GM19397 (cell line): ENCODE measurements at regions not wholly inside any gene's neighbourhood (a gene's known extent, or its start where the extent isn't known, plus 50 kb on each side); places are given as distances from the start of the nearest gene placed in this dataset.

Source experiments
- ATAC-seq: cut with Tn5 transposase; IDR thresholded peaks from one replicate; pipeline ENCODE4 v1.9.1; 2021; ENCODE audit warnings: mild to moderate bottlenecking, moderate library complexity; ENCODE audit not compliant: unreplicated experiment

- ATAC-seq = no peak
These were observed 121.3 kb downstream of the SEC16B start for GRCh38 chr1:177848577-177848976.

GRCh38 chr1:177847843-177848242 lies 122.0 kb downstream of the SEC16B start:
- ATAC-seq = no peak

GRCh38 chr1:177838907-177839485 lies 130.9 kb downstream of the SEC16B start:
- no peak for ATAC-seq

GRCh38 chr1:177833631-177834030 lies 136.2 kb downstream of the SEC16B start:
- ATAC-seq = no peak

- ATAC-seq = no peak
These were observed 139.2 kb downstream of the SEC16B start for GRCh38 chr1:177830531-177831135.

GRCh38 chr1:177825276-177825901 lies 144.5 kb downstream of the SEC16B start:
- no peak for ATAC-seq

- no peak for ATAC-seq
These were observed 145.3 kb downstream of the SEC16B start for GRCh38 chr1:177824508-177824982.

- no peak for ATAC-seq
These were observed 149.6 kb downstream of the SEC16B start for GRCh38 chr1:177820213-177820612.

GRCh38 chr1:177817937-177818875 lies 151.7 kb downstream of the SEC16B start:
- peak; percentile 94 for ATAC-seq

GRCh38 chr1:177812650-177813049 lies 157.2 kb downstream of the SEC16B start:
- ATAC-seq = no peak

- no peak for ATAC-seq
These were observed 157.7 kb downstream of the SEC16B start for GRCh38 chr1:177812144-177812543.

GRCh38 chr1:177811429-177811828 lies 158.4 kb downstream of the SEC16B start:
- no peak for ATAC-seq

GRCh38 chr1:177809819-177810218 lies 160.0 kb downstream of the SEC16B start:
- peak; percentile 86 for ATAC-seq

GRCh38 chr1:177802304-177802703 lies 167.6 kb downstream of the SEC16B start:
- ATAC-seq = no peak

- ATAC-seq = no peak
These were observed 168.1 kb downstream of the SEC16B start for GRCh38 chr1:177801790-177802189.

- ATAC-seq = peak; percentile 79
These were observed 169.3 kb downstream of the SEC16B start for GRCh38 chr1:177800400-177801088.

GRCh38 chr1:177799746-177800145 lies 170.1 kb downstream of the SEC16B start:
- no peak for ATAC-seq

GRCh38 chr1:177798614-177799013 lies 171.2 kb downstream of the SEC16B start:
- no peak for ATAC-seq

GRCh38 chr1:177796561-177796960 lies 173.3 kb downstream of the SEC16B start:
- no peak for ATAC-seq

GRCh38 chr1:177794376-177794991 lies 175.4 kb downstream of the SEC16B start:
- ATAC-seq = peak; percentile 35
